Subcutaneous adipose tissue (tissue), 1 donor: ENCODE measurements at regions not wholly inside any gene's neighbourhood (a gene's known extent, or its start where the extent isn't known, plus 50 kb on each side); places are given as distances from the start of the nearest gene placed in this dataset.
A peak's percentile ranks its signal among the peaks of the same experiment; 100 is the strongest.

ENCODE experiments used
- CTCF ChIP-seq: fragments of 450-650 bp; IDR thresholded peaks from one replicate; pipeline ENCODE4 v1.5.1; 2016; ENCODE audit warnings: low read depth, mild to moderate bottlenecking, control low read depth, antibody characterized with exemption, moderate library complexity

- peak; percentile 88 for TF ChIP-seq CTCF
Measured at GRCh38 chr20:53736122-53736756, 142.6 kb upstream of the ZNF217 start.

- no peak for TF ChIP-seq CTCF
Measured at GRCh38 chr20:53735536-53736050, 142.0 kb upstream of the ZNF217 start.

GRCh38 chr20:53734006-53734688 lies 140.5 kb upstream of the ZNF217 start:
- TF ChIP-seq CTCF, result no peak

- TF ChIP-seq CTCF, result no peak
Measured at GRCh38 chr20:53731595-53731994, 138.0 kb upstream of the ZNF217 start.

- TF ChIP-seq CTCF, result peak; percentile 34
Measured at GRCh38 chr20:53728359-53728758, 134.7 kb upstream of the ZNF217 start.

- TF ChIP-seq CTCF, result no peak
Measured at GRCh38 chr20:53725575-53725970, 131.9 kb upstream of the ZNF217 start.

GRCh38 chr20:53723621-53724020 lies 130.0 kb upstream of the ZNF217 start:
- no peak for TF ChIP-seq CTCF
